ENCODE measurements at regions not wholly inside any gene's neighbourhood (a gene's known extent, or its start where the extent isn't known, plus 50 kb on each side); places are given as distances from the start of the nearest gene placed in this dataset.

GRCh38 chr2:65762068-65762467 lies 329.7 kb upstream of the SPRED2 start:
- TF ChIP-seq CTCF (IDR thresholded peaks at IDR 0.05 in 4 of 5, conservative IDR thresholded peaks at IDR 0.05 in 1 of 5), result no peak
- TF ChIP-seq POLR2A (IDR thresholded peaks at IDR 0.05), result no peak
